ENCODE measurements at regions not wholly inside any gene's neighbourhood (a gene's known extent, or its start where the extent isn't known, plus 50 kb on each side); places are given as distances from the start of the nearest gene placed in this dataset.

DNA sequence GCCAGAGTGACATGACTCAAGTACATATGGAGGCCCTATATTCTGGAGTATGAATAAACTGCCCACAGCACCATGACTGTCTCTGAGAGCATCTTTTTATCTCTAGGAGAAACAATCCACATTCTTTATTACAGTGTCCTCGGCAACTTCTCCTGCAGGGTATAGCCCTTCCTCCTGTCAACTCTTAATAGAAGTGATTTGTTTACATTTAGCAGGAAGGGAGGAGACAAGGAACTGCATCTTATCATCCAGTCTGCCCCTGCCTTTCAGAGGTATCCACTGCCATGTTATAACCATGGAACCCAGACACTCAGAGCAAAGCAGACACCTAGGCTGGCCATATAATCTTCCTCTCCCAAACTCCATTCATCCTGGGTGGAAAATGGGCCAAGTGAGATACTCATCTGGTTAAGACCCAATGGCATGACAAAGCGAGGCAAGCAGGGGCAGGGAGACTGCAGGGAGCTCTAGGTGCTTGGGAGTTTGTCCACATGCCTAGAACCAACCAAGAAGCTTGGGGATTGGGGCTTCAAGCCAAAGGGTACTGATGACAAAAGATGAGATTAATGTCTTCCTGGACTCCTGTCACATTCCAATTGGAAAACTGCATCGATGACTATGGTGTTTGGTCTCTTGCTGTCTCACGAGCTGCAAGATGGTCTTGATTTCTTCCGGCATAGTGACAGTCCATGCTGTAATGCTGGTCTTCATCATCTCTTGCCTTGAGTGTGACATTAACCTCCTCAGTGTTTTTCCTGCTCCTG is 620.5 kb upstream of the KLF4 start:
- TF ChIP-seq, protein P1, sequence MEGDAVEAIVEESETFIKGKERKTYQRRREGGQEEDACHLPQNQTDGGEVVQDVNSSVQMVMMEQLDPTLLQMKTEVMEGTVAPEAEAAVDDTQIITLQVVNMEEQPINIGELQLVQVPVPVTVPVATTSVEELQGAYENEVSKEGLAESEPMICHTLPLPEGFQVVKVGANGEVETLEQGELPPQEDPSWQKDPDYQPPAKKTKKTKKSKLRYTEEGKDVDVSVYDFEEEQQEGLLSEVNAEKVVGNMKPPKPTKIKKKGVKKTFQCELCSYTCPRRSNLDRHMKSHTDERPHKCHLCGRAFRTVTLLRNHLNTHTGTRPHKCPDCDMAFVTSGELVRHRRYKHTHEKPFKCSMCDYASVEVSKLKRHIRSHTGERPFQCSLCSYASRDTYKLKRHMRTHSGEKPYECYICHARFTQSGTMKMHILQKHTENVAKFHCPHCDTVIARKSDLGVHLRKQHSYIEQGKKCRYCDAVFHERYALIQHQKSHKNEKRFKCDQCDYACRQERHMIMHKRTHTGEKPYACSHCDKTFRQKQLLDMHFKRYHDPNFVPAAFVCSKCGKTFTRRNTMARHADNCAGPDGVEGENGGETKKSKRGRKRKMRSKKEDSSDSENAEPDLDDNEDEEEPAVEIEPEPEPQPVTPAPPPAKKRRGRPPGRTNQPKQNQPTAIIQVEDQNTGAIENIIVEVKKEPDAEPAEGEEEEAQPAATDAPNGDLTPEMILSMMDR (IDR thresholded peaks at IDR 0.05; ENCODE audit: poor library complexity), result no peak
- no peak for TF ChIP-seq EZH2 (IDR thresholded peaks at IDR 0.05; ENCODE audit: borderline replicate concordance)
- TF ChIP-seq EZH2phosphoT487 (IDR thresholded peaks at IDR 0.05; ENCODE audit: low read depth, severe bottlenecking, unreplicated experiment), result no peak
